Skin of body (tissue), 1 donor: ENCODE measurements at regions not wholly inside any gene's neighbourhood (a gene's known extent, or its start where the extent isn't known, plus 50 kb on each side); places are given as distances from the start of the nearest gene placed in this dataset.
"Not testable (repeated sequence)": the region's sequence is repeated elsewhere in the genome, so short reads cannot be mapped to it uniquely, and the experiment has no call there.

Experiments
- DNase-seq: peaks from one replicate; lab custom pipeline; 2025; lab: John Stamatoyannopoulos, UW

GRCh38 chr2:402721-403120, 114.8 kb upstream of the ALKAL2 start:
- no peak for DNase-seq

- no peak for DNase-seq
These were observed 114.3 kb upstream of the ALKAL2 start for GRCh38 chr2:402206-402605.

GRCh38 chr2:401019-401679, 113.3 kb upstream of the ALKAL2 start:
- no peak for DNase-seq

GRCh38 chr2:397926-398325, 110.0 kb upstream of the ALKAL2 start:
- no peak for DNase-seq

GRCh38 chr2:397521-397920, 109.6 kb upstream of the ALKAL2 start:
- no peak for DNase-seq

- no peak for DNase-seq
These were observed 109.0 kb upstream of the ALKAL2 start for GRCh38 chr2:396903-397302.

- no peak for DNase-seq
These were observed 108.0 kb upstream of the ALKAL2 start for GRCh38 chr2:395886-396285.

GRCh38 chr2:393711-394696, 106.1 kb upstream of the ALKAL2 start:
- DNase-seq: peak; percentile 24

- DNase-seq: no peak
These were observed 105.0 kb upstream of the ALKAL2 start for GRCh38 chr2:392926-393280.

- no peak for DNase-seq
These were observed 104.5 kb upstream of the ALKAL2 start for GRCh38 chr2:392181-392925.

- DNase-seq: no peak
These were observed 103.8 kb upstream of the ALKAL2 start for GRCh38 chr2:391696-392095.

GRCh38 chr2:390959-391358, 103.1 kb upstream of the ALKAL2 start:
- DNase-seq: no peak

GRCh38 chr2:389985-390384, 102.1 kb upstream of the ALKAL2 start:
- not testable (repeated sequence) for DNase-seq

- DNase-seq: not testable (repeated sequence)
These were observed 100.9 kb upstream of the ALKAL2 start for GRCh38 chr2:388752-389151.

- no peak for DNase-seq
These were observed 100.1 kb upstream of the ALKAL2 start for GRCh38 chr2:387980-388421.

- DNase-seq: no peak
These were observed 98.7 kb upstream of the ALKAL2 start for GRCh38 chr2:386406-387103.

- no peak for DNase-seq
These were observed 97.9 kb upstream of the ALKAL2 start for GRCh38 chr2:385785-386184.

- no peak for DNase-seq
These were observed 97.2 kb upstream of the ALKAL2 start for GRCh38 chr2:385061-385460.

- no peak for DNase-seq
These were observed 96.0 kb upstream of the ALKAL2 start for GRCh38 chr2:383888-384287.

GRCh38 chr2:383178-383577, 95.3 kb upstream of the ALKAL2 start:
- no peak for DNase-seq

- DNase-seq: no peak
These were observed 94.8 kb upstream of the ALKAL2 start for GRCh38 chr2:382728-383022.
